HL-60 (cell line): ENCODE measurements at regions not wholly inside any gene's neighbourhood (a gene's known extent, or its start where the extent isn't known, plus 50 kb on each side); places are given as distances from the start of the nearest gene placed in this dataset.

Experiments
- GABPA ChIP-seq: IDR thresholded peaks from 2 replicates; pipeline ENCODE4 v1.6.1; 2012; ENCODE audit warnings: low read depth
- POLR2AphosphoS5 ChIP-seq: IDR thresholded peaks from 2 replicates; pipeline ENCODE4 v1.6.1; 2012; ENCODE audit warnings: low read depth
- REST ChIP-seq: IDR thresholded peaks from 2 replicates; pipeline ENCODE4 v1.6.1; 2012; ENCODE audit warnings: low read depth; ENCODE audit not compliant: insufficient replicate concordance
- TF ChIP-seq, protein P1 (sequence below): IDR thresholded peaks from one replicate; pipeline ENCODE4 v1.5.1; 2011; ENCODE audit warnings: low read length, control low read depth, inconsistent platforms; ENCODE audit not compliant: insufficient read depth

- TF ChIP-seq, protein P1, sequence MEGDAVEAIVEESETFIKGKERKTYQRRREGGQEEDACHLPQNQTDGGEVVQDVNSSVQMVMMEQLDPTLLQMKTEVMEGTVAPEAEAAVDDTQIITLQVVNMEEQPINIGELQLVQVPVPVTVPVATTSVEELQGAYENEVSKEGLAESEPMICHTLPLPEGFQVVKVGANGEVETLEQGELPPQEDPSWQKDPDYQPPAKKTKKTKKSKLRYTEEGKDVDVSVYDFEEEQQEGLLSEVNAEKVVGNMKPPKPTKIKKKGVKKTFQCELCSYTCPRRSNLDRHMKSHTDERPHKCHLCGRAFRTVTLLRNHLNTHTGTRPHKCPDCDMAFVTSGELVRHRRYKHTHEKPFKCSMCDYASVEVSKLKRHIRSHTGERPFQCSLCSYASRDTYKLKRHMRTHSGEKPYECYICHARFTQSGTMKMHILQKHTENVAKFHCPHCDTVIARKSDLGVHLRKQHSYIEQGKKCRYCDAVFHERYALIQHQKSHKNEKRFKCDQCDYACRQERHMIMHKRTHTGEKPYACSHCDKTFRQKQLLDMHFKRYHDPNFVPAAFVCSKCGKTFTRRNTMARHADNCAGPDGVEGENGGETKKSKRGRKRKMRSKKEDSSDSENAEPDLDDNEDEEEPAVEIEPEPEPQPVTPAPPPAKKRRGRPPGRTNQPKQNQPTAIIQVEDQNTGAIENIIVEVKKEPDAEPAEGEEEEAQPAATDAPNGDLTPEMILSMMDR = no peak
- TF ChIP-seq POLR2AphosphoS5 (no peak), GABPA (no peak), REST (no peak)
Observed at GRCh38 chr3:29091599-29092189, 189.2 kb upstream of the RBMS3 start.
